Fibroblast of skin of right quadriceps (primary cell): ENCODE measurements at regions not wholly inside any gene's neighbourhood (a gene's known extent, or its start where the extent isn't known, plus 50 kb on each side); places are given as distances from the start of the nearest gene placed in this dataset.
A peak's percentile ranks its signal among the peaks of the same experiment; 100 is the strongest.
"Not testable (repeated sequence)": the region's sequence is repeated elsewhere in the genome, so short reads cannot be mapped to it uniquely, and the experiment has no call there.

Experiments
- DNase-seq: peaks from one replicate; pipeline ENCODE4 v3.0.0-alpha.2; 2013

- DNase-seq = no peak
Observed at GRCh38 chr22:22946131-22946530, 58.5 kb downstream of the IGLL5 start.

DNA sequence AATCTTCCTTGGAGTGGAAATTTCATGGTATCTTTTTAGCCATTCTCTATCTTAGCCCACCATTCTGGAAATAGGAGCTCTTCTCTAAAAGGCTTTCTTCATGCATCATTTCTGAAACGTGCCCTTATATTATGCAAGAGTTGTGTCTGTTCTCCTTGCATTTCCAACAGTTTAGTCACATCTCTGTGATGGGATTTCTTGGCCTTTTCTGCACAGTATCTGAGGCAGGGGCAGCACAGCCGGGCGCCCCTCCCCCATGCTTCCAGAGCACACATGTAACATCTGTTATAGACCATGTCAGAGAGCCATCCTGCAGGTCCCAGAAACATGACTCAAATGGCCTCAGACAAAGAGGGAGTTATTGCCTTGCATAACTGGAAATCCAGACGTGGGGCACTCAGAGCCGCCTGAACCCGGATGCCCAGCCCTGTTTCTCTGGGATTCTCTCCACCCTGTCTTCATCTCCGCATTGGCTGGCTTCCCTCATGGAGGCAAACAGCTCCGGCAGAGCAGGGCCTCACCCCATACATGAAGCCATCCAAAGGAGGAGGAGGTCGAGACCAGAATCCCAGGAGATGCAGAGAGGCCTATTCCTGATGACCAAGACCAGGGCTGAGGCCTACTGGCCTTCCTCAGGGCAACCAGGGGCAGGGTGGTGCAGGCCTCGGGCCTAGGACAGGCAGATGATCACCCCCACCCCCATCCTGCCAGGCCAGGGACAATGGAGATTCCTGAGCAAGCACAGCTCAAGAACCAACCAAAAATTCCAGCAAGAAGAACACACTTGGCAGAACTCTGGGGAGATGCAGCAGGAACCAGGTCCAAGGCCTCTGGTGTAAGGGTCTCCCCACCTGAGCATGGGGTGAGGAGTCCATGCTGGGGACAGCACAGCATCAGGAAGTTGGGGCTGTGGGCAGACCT is 61.3 kb downstream of the IGLL5 start:
- DNase-seq = peak; percentile 82

DNA sequence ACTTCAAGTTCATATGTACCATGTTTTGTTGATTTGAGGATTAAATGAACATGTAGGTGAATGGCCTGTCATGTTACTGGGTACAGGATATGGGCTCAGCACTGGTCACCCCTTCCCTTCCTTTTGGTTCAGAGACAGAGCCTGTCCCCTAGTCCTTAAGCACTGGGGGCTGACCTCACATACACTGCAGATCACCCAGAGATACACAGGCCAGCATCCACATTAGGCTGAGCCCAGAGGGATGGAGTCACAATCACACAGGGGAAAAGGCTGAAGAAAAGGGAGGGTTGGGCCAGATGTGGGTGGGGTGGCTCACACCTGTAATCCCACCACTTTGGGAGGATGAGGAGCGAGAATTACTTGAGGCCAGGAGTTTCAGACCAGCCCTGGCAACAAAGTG is 62.3 kb downstream of the IGLL5 start:
- no peak for DNase-seq

DNA sequence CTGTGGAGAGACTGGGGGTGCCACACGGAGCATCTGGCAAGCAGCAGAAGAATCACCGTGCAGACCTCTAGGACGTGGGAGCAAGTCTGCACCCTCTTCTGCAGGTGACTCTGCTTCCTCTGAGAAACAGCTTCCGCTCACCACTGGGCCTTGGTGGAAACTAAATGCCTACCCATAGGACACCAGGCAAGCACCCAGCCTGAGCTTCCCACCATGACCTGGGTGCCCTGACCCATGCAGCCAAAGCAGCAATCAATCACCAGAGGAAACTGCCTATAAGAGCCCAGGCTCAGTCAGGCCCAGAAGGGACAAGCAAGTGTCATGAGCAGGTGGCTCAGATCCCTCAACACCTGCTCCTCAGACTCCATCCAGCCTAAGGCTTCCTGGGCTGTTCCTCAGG is 63.4 kb downstream of the IGLL5 start:
- no peak for DNase-seq

DNA sequence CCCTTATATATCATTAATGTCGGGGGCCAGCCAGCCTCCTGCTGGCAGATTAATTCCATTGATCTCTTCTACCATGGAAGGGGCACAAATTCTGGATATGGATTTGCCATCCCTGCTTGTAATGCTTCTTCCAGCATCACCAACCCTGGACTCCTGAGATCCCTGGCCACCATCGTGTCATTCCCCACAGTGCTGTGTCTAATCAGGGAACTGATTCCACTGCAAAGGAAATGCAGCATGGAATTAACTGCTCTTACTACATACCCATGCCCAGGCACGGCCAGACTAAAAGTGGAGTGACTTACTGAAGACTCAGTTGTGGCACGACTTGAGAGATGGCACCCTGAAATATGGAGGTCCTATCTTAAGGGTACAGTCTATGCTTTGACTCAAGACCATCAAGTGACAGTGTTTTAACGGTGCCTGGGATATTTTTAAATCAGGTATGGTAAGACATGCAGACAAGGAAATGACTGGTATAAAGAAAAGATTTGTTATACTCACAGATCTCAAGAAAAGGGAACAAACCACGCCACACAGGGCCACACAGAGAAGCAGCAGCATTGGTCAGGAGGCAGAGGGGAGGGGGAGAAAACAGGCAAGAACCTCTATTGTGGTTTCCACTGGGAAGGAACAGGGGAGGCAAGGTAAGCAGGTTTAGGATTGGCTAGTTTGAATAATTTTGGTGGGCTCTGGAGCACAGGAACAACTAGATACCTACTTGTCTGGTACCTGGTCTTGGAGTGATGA is 65.1 kb downstream of the IGLL5 start:
- no peak for DNase-seq

GRCh38 chr22:22953791-22954190 is 66.2 kb downstream of the IGLL5 start:
- DNase-seq = no peak

DNA sequence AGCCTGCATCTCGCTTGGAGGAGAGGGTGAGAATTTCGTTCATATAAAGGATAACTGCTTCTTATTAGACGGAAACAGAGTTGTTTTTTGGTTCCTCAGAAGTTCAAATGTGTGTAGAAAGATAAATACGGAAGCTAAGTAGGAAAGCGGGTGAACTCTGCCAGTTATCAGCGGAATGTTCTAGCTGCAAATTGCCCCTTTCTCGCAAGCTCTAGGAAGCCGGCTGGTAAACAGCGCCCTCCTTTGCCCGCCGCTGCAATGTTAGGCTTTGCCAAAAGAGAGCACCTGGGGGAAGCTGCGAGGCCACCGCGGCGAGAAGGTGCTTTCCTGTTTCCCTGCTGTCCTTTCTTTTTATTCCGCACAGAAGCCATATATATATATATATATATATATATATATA is 67.0 kb downstream of the IGLL5 start:
- DNase-seq = no peak

DNA sequence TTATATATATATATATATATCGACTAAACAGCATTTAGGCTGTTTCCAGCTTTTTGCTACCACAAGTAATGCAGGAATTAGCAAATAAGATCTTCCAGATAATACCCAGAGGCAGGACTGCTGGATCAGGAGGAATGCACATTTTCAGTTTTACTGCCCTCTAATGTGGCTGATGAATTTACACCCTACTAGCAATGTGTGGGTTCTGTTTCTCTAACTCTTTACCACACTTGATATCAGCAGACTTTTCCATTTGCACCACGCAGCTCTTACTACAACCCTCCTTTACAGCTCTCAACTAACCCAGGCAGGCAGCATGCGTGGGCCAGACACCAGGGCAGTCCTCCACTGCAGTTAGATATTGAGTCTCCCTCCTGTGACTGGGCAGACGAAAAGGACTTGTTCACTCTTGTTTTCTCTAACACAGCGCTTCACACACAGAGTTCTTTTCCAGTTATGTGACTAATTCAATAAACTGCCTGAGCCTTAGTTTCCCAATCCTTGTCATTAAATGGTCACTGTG is 67.7 kb downstream of the IGLL5 start:
- DNase-seq = no peak

DNA sequence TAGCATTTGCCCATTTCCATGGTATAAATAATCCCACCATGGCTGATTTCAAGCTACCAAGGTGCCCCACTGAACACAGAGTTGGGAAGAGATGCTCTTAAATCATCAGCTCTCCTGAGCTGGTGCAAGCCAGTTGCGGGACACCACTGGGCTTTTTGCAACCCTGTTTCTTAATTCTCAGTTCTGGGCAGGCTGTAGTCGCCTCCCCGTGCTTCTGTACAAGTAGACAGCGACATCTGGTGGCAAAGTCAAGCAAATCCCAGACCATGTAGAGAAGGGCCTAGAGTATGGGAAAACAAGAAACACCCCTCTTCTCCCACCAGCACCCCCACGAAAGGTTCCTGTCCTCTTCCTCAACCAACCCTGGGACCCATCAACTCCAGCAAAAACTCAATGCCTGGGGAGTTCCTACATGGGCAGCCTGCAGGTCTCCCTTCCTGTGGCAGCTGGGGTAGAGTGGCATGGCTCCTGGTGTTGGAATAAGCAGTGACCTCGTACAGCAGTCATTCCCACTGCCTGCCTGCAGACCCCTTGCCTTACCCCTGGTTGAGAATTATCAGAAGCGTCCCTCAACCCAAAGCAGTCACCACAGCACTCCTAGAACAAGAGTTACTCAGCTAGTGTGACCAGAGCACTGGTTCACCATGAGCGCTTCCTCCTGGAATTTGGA is 68.4 kb downstream of the IGLL5 start:
- peak; percentile 52 for DNase-seq

GRCh38 chr22:22957090-22957489 is 69.5 kb downstream of the IGLL5 start:
- DNase-seq = no peak

- no peak for DNase-seq
Observed at GRCh38 chr22:22958621-22959020, 71.0 kb downstream of the IGLL5 start.

- DNase-seq = peak; percentile 65
Observed at GRCh38 chr22:22959147-22959827, 71.7 kb downstream of the IGLL5 start.

DNA sequence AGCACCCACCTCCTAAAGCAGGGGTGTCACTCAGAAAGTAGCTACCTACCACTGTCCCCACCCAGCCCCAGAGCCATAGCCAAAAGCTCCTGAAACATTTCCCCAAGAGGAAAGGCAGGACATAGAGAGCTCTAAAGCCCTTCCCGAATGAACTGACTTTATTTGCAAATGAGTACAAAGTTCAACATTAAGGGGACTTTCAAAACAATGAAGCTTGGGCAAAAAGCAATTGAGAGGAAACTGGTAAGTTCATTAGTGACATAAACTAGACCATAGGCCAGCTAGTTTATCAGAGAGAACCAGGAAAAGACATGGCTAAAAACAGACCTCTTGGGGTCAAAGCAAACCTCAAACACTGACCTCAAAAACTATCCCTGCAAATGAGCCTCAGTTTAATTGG is 72.7 kb downstream of the IGLL5 start:
- DNase-seq = no peak

DNA sequence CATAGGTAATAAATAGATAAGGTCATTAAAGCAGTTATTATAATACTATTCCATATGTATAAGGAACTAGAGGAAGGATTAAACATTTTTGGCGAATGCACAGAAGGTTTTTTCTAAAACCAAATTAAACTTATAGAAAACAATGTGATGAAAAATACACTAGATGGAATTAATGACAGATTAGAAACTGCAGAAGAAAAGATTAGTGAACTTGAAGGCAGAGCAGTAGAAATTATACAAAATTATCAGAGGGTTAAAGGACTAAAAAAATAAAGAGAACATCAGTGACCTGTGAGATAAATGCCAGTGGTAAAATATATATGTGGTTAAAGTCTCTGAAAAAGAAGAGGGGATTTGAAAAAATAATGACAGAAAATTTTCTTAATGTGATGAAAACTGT is 74.0 kb downstream of the IGLL5 start:
- DNase-seq = no peak

- no peak for DNase-seq
Observed at GRCh38 chr22:22968366-22968765, 80.8 kb downstream of the IGLL5 start.

DNA sequence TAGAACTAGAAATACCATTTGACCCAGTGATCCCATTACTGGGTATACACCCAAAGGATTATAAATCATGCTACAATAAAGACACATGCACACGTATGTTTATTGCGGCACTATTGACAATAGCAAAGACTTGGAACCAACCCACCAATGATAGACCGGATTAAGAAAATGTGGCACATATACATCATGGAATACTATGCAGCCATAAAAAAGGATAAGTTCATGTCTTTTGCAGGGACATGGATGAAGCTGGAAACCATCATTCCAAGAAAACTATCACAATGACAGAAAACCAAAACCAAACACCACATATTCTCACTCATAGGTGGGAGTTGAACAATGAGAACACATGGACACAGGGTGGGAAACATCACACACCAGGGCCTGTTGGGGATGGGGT is 85.0 kb downstream of the IGLL5 start:
- not testable (repeated sequence) for DNase-seq

DNA sequence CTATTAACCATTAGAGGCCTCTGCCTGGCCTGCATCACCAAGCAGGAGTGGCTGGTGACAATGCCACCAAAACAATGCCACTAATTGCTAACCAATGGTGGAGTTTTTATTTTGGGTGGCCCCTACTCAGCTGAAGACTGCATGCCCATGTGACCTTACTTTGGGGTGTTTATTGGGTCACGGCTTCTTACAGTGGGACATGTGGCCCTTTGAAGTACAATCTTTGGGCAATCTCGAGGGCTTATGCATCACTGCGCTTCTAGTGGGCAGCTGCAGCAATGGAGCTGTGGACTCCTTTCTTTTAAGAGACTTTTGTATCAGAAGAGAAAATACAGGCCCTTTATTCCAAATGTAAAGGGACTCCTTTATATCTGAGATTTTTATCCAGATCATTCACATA is 85.7 kb downstream of the IGLL5 start:
- DNase-seq = no peak

DNA sequence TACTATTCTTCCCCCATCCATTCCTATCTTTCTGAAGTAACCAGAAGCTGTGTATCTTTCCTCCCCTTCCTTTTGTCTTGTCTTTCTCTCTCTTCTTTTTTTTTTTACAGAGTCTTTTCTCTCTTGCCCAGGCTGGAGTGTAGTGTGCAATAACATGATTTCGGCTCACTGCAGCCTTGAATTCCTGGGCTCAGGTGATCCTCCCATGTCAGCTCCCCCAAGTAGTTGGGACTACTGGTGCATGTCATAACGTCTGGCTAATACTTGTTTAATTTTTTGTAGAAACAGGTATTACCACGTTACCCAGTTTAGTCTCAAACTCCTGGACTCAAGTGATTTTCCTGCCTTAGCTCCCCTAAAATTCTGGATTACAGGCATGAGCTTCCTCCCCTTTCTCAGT is 86.5 kb downstream of the IGLL5 start:
- no peak for DNase-seq

GRCh38 chr22:22974795-22975580 is 87.4 kb downstream of the IGLL5 start:
- DNase-seq = no peak

- DNase-seq = no peak
Observed at GRCh38 chr22:22976033-22976922, 88.7 kb downstream of the IGLL5 start.
